ENCODE measurements at regions not wholly inside any gene's neighbourhood (a gene's known extent, or its start where the extent isn't known, plus 50 kb on each side); places are given as distances from the start of the nearest gene placed in this dataset.

DNA sequence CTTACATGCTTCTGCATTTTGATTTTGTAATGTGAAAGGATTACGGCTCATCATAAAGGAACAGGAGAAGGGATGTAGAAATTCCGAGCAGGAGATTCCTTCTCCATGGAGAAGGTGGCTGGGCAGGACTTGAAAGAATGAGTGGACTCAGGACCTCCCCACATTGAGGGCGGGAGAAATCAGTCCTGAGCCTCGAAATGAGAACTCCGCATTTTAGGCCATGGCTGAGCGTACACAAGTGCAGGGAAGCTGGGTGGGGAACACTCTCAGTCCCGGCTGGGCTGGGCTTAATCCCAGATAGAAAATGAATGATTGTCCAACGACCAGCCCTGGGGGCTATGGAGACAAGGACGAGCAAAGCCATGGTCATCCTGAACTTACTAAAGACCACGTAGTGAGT, 402.3 kb upstream of the POU3F1 start:
- DNase-seq (ENCODE audit: extremely low read depth, low read depth): no peak
- TF ChIP-seq, protein P1, sequence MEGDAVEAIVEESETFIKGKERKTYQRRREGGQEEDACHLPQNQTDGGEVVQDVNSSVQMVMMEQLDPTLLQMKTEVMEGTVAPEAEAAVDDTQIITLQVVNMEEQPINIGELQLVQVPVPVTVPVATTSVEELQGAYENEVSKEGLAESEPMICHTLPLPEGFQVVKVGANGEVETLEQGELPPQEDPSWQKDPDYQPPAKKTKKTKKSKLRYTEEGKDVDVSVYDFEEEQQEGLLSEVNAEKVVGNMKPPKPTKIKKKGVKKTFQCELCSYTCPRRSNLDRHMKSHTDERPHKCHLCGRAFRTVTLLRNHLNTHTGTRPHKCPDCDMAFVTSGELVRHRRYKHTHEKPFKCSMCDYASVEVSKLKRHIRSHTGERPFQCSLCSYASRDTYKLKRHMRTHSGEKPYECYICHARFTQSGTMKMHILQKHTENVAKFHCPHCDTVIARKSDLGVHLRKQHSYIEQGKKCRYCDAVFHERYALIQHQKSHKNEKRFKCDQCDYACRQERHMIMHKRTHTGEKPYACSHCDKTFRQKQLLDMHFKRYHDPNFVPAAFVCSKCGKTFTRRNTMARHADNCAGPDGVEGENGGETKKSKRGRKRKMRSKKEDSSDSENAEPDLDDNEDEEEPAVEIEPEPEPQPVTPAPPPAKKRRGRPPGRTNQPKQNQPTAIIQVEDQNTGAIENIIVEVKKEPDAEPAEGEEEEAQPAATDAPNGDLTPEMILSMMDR (IDR thresholded peaks at IDR 0.05; ENCODE audit: low read depth, low read length, missing control alignments): no peak
- H3K4me3 ChIP-seq (replicated peaks; ENCODE audit: low read depth, low read length): no peak overlapping the region

DNA sequence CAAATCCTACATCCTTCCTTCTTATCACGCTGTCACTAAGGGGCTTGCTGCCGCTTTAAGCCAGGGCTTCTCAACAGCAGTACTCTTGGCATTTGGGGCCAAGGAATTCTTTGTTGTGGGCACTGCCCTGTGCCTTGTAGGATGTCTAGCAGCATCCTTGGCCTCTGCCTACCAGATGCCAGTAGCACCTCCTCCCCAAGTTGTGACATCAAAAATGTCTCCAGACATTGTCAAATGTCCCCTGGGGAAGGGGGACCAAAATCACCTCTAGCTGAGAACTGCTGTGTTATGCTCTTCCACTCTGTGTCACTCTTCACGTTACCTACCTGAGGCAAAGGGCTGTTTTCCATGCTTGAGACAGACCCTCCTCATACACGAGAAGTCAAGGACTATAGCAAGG, 400.3 kb upstream of the POU3F1 start:
- no peak for DNase-seq (ENCODE audit: extremely low read depth, low read depth)
- TF ChIP-seq, protein P1 (IDR thresholded peaks at IDR 0.05; ENCODE audit: low read depth, low read length, missing control alignments): no peak
- H3K4me3 ChIP-seq (replicated peaks; ENCODE audit: low read depth, low read length): no peak overlapping the region

GRCh38 chr1:38444770-38445442, 398.3 kb upstream of the POU3F1 start:
- no peak for DNase-seq (ENCODE audit: extremely low read depth, low read depth)

DNA sequence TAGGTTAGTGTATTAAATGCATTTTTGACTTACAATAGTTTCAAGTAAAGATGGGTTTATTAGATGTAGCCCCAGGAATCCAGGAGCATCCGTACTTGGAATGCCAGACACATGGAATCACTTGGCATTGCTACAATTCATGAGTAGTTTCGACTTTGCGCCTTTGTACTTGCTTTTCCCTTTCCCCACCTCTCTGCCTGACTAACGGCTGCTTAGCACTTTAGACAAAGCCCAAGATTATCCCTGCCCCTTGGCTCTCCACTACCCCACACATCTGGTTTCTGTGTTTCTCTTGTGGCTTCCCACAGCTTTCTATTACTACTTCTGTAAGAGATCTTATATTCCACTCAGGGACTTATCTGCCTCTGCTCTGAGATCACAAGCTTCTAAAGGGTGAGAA, 397.7 kb upstream of the POU3F1 start:
- DNase-seq (ENCODE audit: extremely low read depth, low read depth): peak; percentile 10
- TF ChIP-seq, protein P1 (IDR thresholded peaks at IDR 0.05; ENCODE audit: low read depth, low read length, missing control alignments): no peak

More at GRCh38 chr1:38444770-38445442, 398.3 kb upstream of the POU3F1 start:
- TF ChIP-seq, protein P1 (IDR thresholded peaks at IDR 0.05; ENCODE audit: low read depth, low read length, missing control alignments): no peak
- no peak overlapping the region for H3K4me3 ChIP-seq (replicated peaks; ENCODE audit: low read depth, low read length)

GRCh38 chr1:38440402-38440801, 393.8 kb upstream of the POU3F1 start:
- DNase-seq (ENCODE audit: extremely low read depth, low read depth): no peak
- TF ChIP-seq, protein P1 (IDR thresholded peaks at IDR 0.05; ENCODE audit: low read depth, low read length, missing control alignments): no peak
- H3K4me3 ChIP-seq (replicated peaks; ENCODE audit: low read depth, low read length): no peak overlapping the region

More for the DNA sequence above, 397.7 kb upstream of the POU3F1 start:
- H3K4me3 ChIP-seq (replicated peaks; ENCODE audit: low read depth, low read length): no peak overlapping the region

DNA sequence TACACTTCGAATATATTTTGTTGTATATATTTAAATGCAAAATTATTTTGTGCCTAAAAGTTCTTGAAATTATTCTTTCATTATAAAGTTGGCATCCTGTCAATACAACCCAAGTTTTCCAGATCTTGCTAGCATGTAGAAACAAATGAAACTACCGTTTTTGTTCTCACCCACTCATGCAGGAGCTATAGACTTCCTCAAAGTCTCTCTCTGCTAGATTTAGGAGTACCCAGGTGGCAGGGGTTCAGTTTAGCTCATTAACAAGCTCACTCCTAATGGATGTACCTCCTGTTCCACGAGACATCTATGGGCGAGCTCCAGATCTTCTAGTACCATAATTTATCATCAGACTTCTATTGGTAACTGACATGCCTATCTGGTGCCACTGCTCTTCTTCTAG, 390.2 kb upstream of the POU3F1 start:
- DNase-seq (ENCODE audit: extremely low read depth, low read depth): no peak
- TF ChIP-seq, protein P1 (IDR thresholded peaks at IDR 0.05; ENCODE audit: low read depth, low read length, missing control alignments): no peak
- no peak overlapping the region for H3K4me3 ChIP-seq (replicated peaks; ENCODE audit: low read depth, low read length)

DNA sequence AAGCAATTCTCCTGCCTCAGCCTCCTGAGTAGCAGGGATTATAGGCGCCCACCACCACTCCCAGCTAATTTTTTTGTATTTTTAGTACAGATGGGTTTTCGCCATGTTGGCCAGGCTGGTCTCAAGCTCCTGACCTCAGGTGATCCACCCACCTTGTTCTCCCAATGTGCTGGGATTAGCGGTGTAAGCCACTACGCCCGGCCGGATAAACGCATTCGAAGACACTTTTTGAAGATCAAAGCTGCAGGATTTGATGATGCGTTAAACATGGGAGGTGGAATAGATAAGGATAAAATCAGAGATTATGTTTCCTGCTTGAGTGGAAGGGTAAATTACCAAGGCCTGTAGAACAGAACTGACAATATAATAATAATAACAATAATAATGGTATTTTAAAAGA, 389.4 kb upstream of the POU3F1 start:
- no peak for DNase-seq (ENCODE audit: extremely low read depth, low read depth)

More for the DNA sequence above, 389.4 kb upstream of the POU3F1 start:
- no peak overlapping the region for H3K4me3 ChIP-seq (replicated peaks; ENCODE audit: low read depth, low read length)
- TF ChIP-seq, protein P1 (IDR thresholded peaks at IDR 0.05; ENCODE audit: low read depth, low read length, missing control alignments): no peak
